GM23338 (cell line): ENCODE measurements at regions not wholly inside any gene's neighbourhood (a gene's known extent, or its start where the extent isn't known, plus 50 kb on each side); places are given as distances from the start of the nearest gene placed in this dataset.

Experiments
- ATAC-seq: fragments of 200-7000 bp; cut with Tn5 transposase; 3 replicates; pipeline ENCODE4 v1.9.1; 2020
- DNase-seq: peaks from one replicate; pipeline ENCODE4 v3.0.0-alpha.2; 2015; ENCODE audit warnings: low spot score
- H2AFZ ChIP-seq: fragments of 200-600 bp; sonication (generic); 2 replicates; pipeline ENCODE4 v1.8.0; 2016; ENCODE audit warnings: antibody characterized with exemption, mild to moderate bottlenecking, moderate library complexity
- H3F3A ChIP-seq: fragments of 200-600 bp; sonication (generic); replicated peaks from 2 replicates; pipeline ENCODE4 v1.8.0; 2017; ENCODE audit warnings: antibody characterized with exemption, mixed run types, low read depth
- H3K27ac ChIP-seq: fragments of 200-600 bp; sonication (generic); 2 replicates; pipeline ENCODE4 v1.6.1; 2016; ENCODE audit warnings: low read depth
- H3K27me3 ChIP-seq: fragments of 200-600 bp; sonication (generic); 2 replicates; pipeline ENCODE4 v1.8.0; 2016; ENCODE audit warnings: mild to moderate bottlenecking, mixed run types, moderate library complexity; ENCODE audit not compliant: insufficient read depth
- H3K36me3 ChIP-seq: fragments of 200-600 bp; sonication (generic); 2 replicates; pipeline ENCODE4 v1.8.0; 2016; ENCODE audit warnings: mild to moderate bottlenecking; ENCODE audit not compliant: insufficient read depth
- H3K4me1 ChIP-seq: fragments of 200-600 bp; sonication (generic); 2 replicates; pipeline ENCODE4 v1.8.0; 2016; ENCODE audit warnings: mild to moderate bottlenecking, moderate library complexity; ENCODE audit not compliant: insufficient read depth
- H3K4me2 ChIP-seq: fragments of 200-600 bp; sonication (generic); 2 replicates; pipeline ENCODE4 v1.7.1; 2017; ENCODE audit warnings: mixed run types
- H3K4me3 ChIP-seq: fragments of 200-600 bp; sonication (generic); 2 replicates; pipeline ENCODE4 v1.6.1; 2016; ENCODE audit warnings: mixed run types
- H3K79me2 ChIP-seq: fragments of 200-600 bp; sonication (generic); replicated peaks from 2 replicates; pipeline ENCODE4 v1.8.0; 2017; ENCODE audit warnings: mild to moderate bottlenecking; ENCODE audit not compliant: insufficient read depth
- H3K9me2 ChIP-seq: fragments of 200-600 bp; sonication (generic); 2 replicates; pipeline ENCODE4 v1.8.0; 2017; ENCODE audit not compliant: insufficient read depth
- H4K20me1 ChIP-seq: fragments of 200-600 bp; sonication (generic); replicated peaks from 2 replicates; pipeline ENCODE4 v1.8.0; 2017; ENCODE audit warnings: mild to moderate bottlenecking; ENCODE audit not compliant: insufficient read depth
- H3K27ac Mint-ChIP-seq: 2 replicates; pipeline ENCODE4 v1.8.0; 2020; ENCODE audit warnings: inconsistent platforms, mild to moderate bottlenecking, moderate library complexity, mixed read lengths
- H3K27me3 Mint-ChIP-seq: 3 replicates; pipeline ENCODE4 v1.8.0; 2022; ENCODE audit warnings: low read depth, mild to moderate bottlenecking, moderate library complexity, mixed read lengths, inconsistent platforms; ENCODE audit not compliant: insufficient read depth, poor library complexity
- H3K36me3 Mint-ChIP-seq: 3 replicates; pipeline ENCODE4 v1.8.0; 2021; ENCODE audit warnings: low read depth, mild to moderate bottlenecking, inconsistent platforms, moderate library complexity, mixed read lengths
- H3K4me1 Mint-ChIP-seq: 3 replicates; pipeline ENCODE4 v1.8.0; 2020; ENCODE audit warnings: mild to moderate bottlenecking, inconsistent platforms, mixed read lengths
- H3K4me3 Mint-ChIP-seq: 3 replicates; pipeline ENCODE4 v1.8.0; 2021; ENCODE audit warnings: moderate library complexity, mild to moderate bottlenecking, inconsistent platforms, mixed read lengths
- H3K9me3 Mint-ChIP-seq: 3 replicates; pipeline ENCODE4 v1.8.0; 2020; ENCODE audit warnings: moderate library complexity, mild to moderate bottlenecking, inconsistent platforms, mixed read lengths
- EZH2 ChIP-seq: fragments of 200-600 bp; sonication (generic); IDR thresholded peaks from one replicate; pipeline ENCODE4 v1.8.0; 2017; ENCODE audit warnings: antibody characterized with exemption, mild to moderate bottlenecking, low read depth; ENCODE audit not compliant: unreplicated experiment
- EZH2phosphoT487 ChIP-seq: fragments of 200-600 bp; sonication (generic); IDR thresholded peaks from one replicate; pipeline ENCODE4 v1.8.1; 2018; ENCODE audit warnings: antibody characterized with exemption; ENCODE audit not compliant: unreplicated experiment
- REST ChIP-seq: IDR thresholded peaks from one replicate; pipeline ENCODE4 v1.6.1; 2018; ENCODE audit warnings: antibody characterized with exemption; ENCODE audit not compliant: unreplicated experiment
- ZNF114 ChIP-seq: fragments of 250-450 bp; sonication (Bioruptor Pico); IDR thresholded peaks from 2 replicates; pipeline ENCODE4 v1.5.0; 2020; ENCODE audit warnings: mild to moderate bottlenecking, moderate library complexity
- ZNF331 ChIP-seq: fragments of 250-450 bp; sonication (Bioruptor Pico); IDR thresholded peaks from 2 replicates; pipeline ENCODE4 v1.5.0; 2020; ENCODE audit warnings: low read depth, mild to moderate bottlenecking, moderate library complexity
- ZNF462 ChIP-seq: fragments of 250-450 bp; sonication (Bioruptor Pico); IDR thresholded peaks from 2 replicates; pipeline ENCODE4 v1.5.0; 2020; ENCODE audit warnings: mild to moderate bottlenecking, moderate library complexity

GRCh38 chr13:109593230-109593629 is 193.2 kb downstream of the IRS2 start (continued):
- TF ChIP-seq ZNF462 (CRISPR knock-in tag) (no peak), EZH2 (no peak), EZH2phosphoT487 (no peak)

- Mint-ChIP-seq H3K4me3 (no peak overlapping the region), H3K27ac (no peak overlapping the region), H3K4me1 (peaks cover 5% of the 10 kb centered on the region; the same call in 2 of the 3 replicates), H3K9me3 (no peaks in the 10 kb centered on the region; the same call in 2 of the 3 replicates), H3K36me3 (no peaks in the 10 kb centered on the region), H3K27me3 (peaks cover 3% of the 10 kb centered on the region)
- no peak for DNase-seq
- H3K4me1 ChIP-seq: no peaks in the 10 kb centered on the region
- no peak overlapping the region for H3K4me3 ChIP-seq
- ATAC-seq: no peak
- no peak overlapping the region for H3K4me2 ChIP-seq
- no peaks in the 10 kb centered on the region; the same call in 1 of the 2 replicates for H3K9me2 ChIP-seq
- no peaks in the 10 kb centered on the region for H3K36me3 ChIP-seq
- no peaks in the 10 kb centered on the region for H3K79me2 ChIP-seq
- H3F3A ChIP-seq: no peaks in the 10 kb centered on the region
- H3K27me3 ChIP-seq: no peaks in the 10 kb centered on the region
- no peaks in the 10 kb centered on the region for H4K20me1 ChIP-seq
- H3K27ac ChIP-seq: no peak overlapping the region
- no peak overlapping the region for H2AFZ ChIP-seq
- TF ChIP-seq ZNF331 (CRISPR knock-in tag) (no peak), EZH2phosphoT487 (no peak), ZNF462 (CRISPR knock-in tag) (no peak), REST (no peak), ZNF114 (CRISPR knock-in tag) (no peak)
These were observed 193.6 kb downstream of the IRS2 start for GRCh38 chr13:109592770-109593169.
